SK-N-SH (cell line): ENCODE measurements at regions not wholly inside any gene's neighbourhood (a gene's known extent, or its start where the extent isn't known, plus 50 kb on each side); places are given as distances from the start of the nearest gene placed in this dataset.

ENCODE experiments used
- CTCF ChIA-PET: fragments of 300-600, 350-600 bp; formaldehyde crosslinking; extraction: SDS; loops from one replicate; lab custom pipeline; 2021; lab: Yijun Ruan, JAX
- POLR2A ChIA-PET: fragments of 350-600 bp; sonication (Branson Sonifier 250); formaldehyde crosslinking; extraction: SDS; loops from one replicate; lab custom pipeline; 2020; ENCODE audit warnings: antibody characterized with exemption, inconsistent platforms; lab: Yijun Ruan, JAX
- DNase-seq: peaks from one replicate; pipeline ENCODE4 v3.0.0; 2012
- H2AFZ ChIP-seq: fragments of 200-600 bp; sonication (generic); 2 replicates; pipeline ENCODE4 v1.8.1; 2016; ENCODE audit warnings: antibody characterized with exemption, mild to moderate bottlenecking, low read depth
- H3F3A ChIP-seq: fragments of 200-600 bp; sonication (generic); replicated peaks from 2 replicates; pipeline ENCODE3; 2016; ENCODE audit warnings: antibody characterized with exemption, mild to moderate bottlenecking; ENCODE audit not compliant: insufficient read depth
- H3K27ac ChIP-seq, 2 experiments: fragments of 200-500 bp in 1 of 2; fragments of 200-600 bp in 1 of 2; sonication (Bioruptor generic) in 1 of 2; sonication (generic), shearing (Covaris generic) in 1 of 2; 2 replicates each; pipeline versions ENCODE4 v1.5.1 to v1.6.1; 2014 to 2016; ENCODE audit warnings: low read depth in 2 of 2, inconsistent platforms in 1 of 2, low read length in 1 of 2, mild to moderate bottlenecking in 1 of 2, mixed read lengths in 1 of 2
- H3K27me3 ChIP-seq: fragments of 200-600 bp; sonication (generic), shearing (Covaris generic); 2 replicates; pipeline ENCODE4 v1.6.1; 2016; ENCODE audit warnings: mixed run types; ENCODE audit not compliant: insufficient read depth
- H3K36me3 ChIP-seq, 2 experiments: fragments of 200-500 bp in 1 of 2; fragments of 200-600 bp in 1 of 2; sonication (Bioruptor generic) in 1 of 2; sonication (generic) in 1 of 2; replicated peaks in 1 of 2; 2 replicates each; pipeline versions ENCODE3 to v1.5.1; 2014 to 2016; ENCODE audit warnings: low read length in 1 of 2, mild to moderate bottlenecking in 1 of 2; ENCODE audit not compliant: insufficient read depth in 2 of 2, control insufficient read depth in 1 of 2
- H3K4me1 ChIP-seq, 2 experiments: fragments of 200-500 bp in 1 of 2; fragments of 200-600 bp in 1 of 2; sonication (Bioruptor generic) in 1 of 2; sonication (generic), shearing (Covaris generic) in 1 of 2; 2 replicates each; pipeline versions ENCODE4 v1.5.1 to v1.6.1; 2014 to 2016; ENCODE audit warnings: low read depth in 1 of 2, low read length in 1 of 2, mixed run types in 1 of 2; ENCODE audit not compliant: insufficient read depth in 2 of 2, control insufficient read depth in 1 of 2
- H3K4me2 ChIP-seq: fragments of 200-600 bp; sonication (generic), shearing (Covaris generic); 2 replicates; pipeline ENCODE4 v1.6.1; 2017; ENCODE audit warnings: mixed run types
- H3K4me3 ChIP-seq, 2 experiments: fragments of 200-500 bp in 1 of 2; fragments of 200-600 bp in 1 of 2; sonication (Bioruptor generic) in 1 of 2; sonication (generic), shearing (Covaris generic) in 1 of 2; 2 replicates each; pipeline versions ENCODE4 v1.5.1 to v1.8.1; 2014 to 2016; ENCODE audit warnings: low read depth in 2 of 2, inconsistent platforms in 1 of 2, low read length in 1 of 2, mild to moderate bottlenecking in 1 of 2, mixed read lengths in 1 of 2, moderate library complexity in 1 of 2
- H3K79me2 ChIP-seq: fragments of 200-600 bp; sonication (generic); 2 replicates; pipeline ENCODE4 v1.8.1; 2017; ENCODE audit warnings: mild to moderate bottlenecking; ENCODE audit not compliant: insufficient read depth
- H3K9ac ChIP-seq: fragments of 200-600 bp; sonication (generic); 2 replicates; pipeline ENCODE4 v1.6.1; 2017; ENCODE audit warnings: mixed run types
- H3K9me2 ChIP-seq: fragments of 200-600 bp; sonication (generic); 2 replicates; pipeline ENCODE4 v1.6.1; 2017; ENCODE audit warnings: mixed run types
- H3K9me3 ChIP-seq: fragments of 200-600 bp; sonication (generic); 2 replicates; pipeline ENCODE4 v1.6.1; 2017; ENCODE audit warnings: mixed run types, mild to moderate bottlenecking, moderate library complexity
- H4K20me1 ChIP-seq: fragments of 200-600 bp; sonication (generic); 2 replicates; pipeline ENCODE4 v1.6.1; 2017; ENCODE audit warnings: mild to moderate bottlenecking, mixed run types; ENCODE audit not compliant: insufficient read depth
- CHD2 ChIP-seq: fragments of 150-350 bp; IDR thresholded peaks from 2 replicates; pipeline ENCODE4 v1.6.1; 2018; ENCODE audit warnings: low read length; ENCODE audit not compliant: partially characterized antibody
- ELF1 ChIP-seq: IDR thresholded peaks from 2 replicates; pipeline ENCODE4 v1.4.0; 2012
- FOXM1 ChIP-seq: IDR thresholded peaks from 2 replicates; pipeline ENCODE4 v1.4.0; 2012; ENCODE audit warnings: low read depth, mild to moderate bottlenecking
- GATA2 ChIP-seq: sonication (generic); formaldehyde crosslinking; IDR thresholded peaks from 2 replicates; pipeline ENCODE4 v1.5.0; 2020; ENCODE audit warnings: mild to moderate bottlenecking, missing genetic modification reagents
- MXI1 ChIP-seq: IDR thresholded peaks from 2 replicates; pipeline ENCODE4 v1.6.1; 2012; ENCODE audit warnings: mild to moderate bottlenecking, low read depth, low read length, improper control_type of control experiment
- NRF1 ChIP-seq: IDR thresholded peaks from 2 replicates; pipeline ENCODE4 v1.6.1; 2012; ENCODE audit warnings: low read depth, mild to moderate bottlenecking, low read length
- POLR2AphosphoS5 ChIP-seq: IDR thresholded peaks from 2 replicates; pipeline ENCODE4 v1.6.1; 2012; ENCODE audit warnings: low read depth, low read length
- RAD21 ChIP-seq: IDR thresholded peaks from 2 replicates; pipeline ENCODE4 v1.6.1; 2012; ENCODE audit warnings: mild to moderate bottlenecking, low read length
- RXRA ChIP-seq: IDR thresholded peaks from 2 replicates; pipeline ENCODE4 v1.4.0; 2012; ENCODE audit warnings: low read depth, mild to moderate bottlenecking, borderline replicate concordance
- SIN3A ChIP-seq: IDR thresholded peaks from 2 replicates; pipeline ENCODE4 v1.6.1; 2012; ENCODE audit warnings: low read depth, mild to moderate bottlenecking, low read length, moderate library complexity, borderline replicate concordance
- SMC3 ChIP-seq: IDR thresholded peaks from 2 replicates; pipeline ENCODE4 v1.6.1; 2012; ENCODE audit warnings: low read depth, low read length, improper control_type of control experiment
- TAF1 ChIP-seq: IDR thresholded peaks from 2 replicates; pipeline ENCODE4 v1.6.1; 2012; ENCODE audit warnings: low read depth, mild to moderate bottlenecking, low read length, moderate library complexity, borderline replicate concordance
- TCF12 ChIP-seq: IDR thresholded peaks from 2 replicates; pipeline ENCODE4 v1.4.0; 2012
- TEAD4 ChIP-seq: IDR thresholded peaks from 2 replicates; pipeline ENCODE4 v1.4.0; 2012; ENCODE audit warnings: mild to moderate bottlenecking, borderline replicate concordance; ENCODE audit not compliant: insufficient read depth
- WGBS: methylation state at CpG from one replicate; pipeline ENCODE4 v1.1.6; 2017; ENCODE audit warnings: low lambda C conversion rate; 5-methylcytosine and 5-hydroxymethylcytosine counted together
- TF ChIP-seq, protein P1 (sequence below): fragments of 150-350 bp; IDR thresholded peaks from 2 replicates; pipeline ENCODE4 v1.6.1; 2016; ENCODE audit warnings: mild to moderate bottlenecking, low read depth, low read length
- TF ChIP-seq, protein P2 (sequence below): IDR thresholded peaks from 2 replicates; pipeline ENCODE4 v1.4.0; 2012; ENCODE audit warnings: low read depth, borderline replicate concordance
- TF ChIP-seq, protein P3 (sequence below): IDR thresholded peaks from 2 replicates; pipeline ENCODE4 v1.4.0; 2012; ENCODE audit warnings: low read depth
- TF ChIP-seq, protein P4 (sequence below): IDR thresholded peaks from 2 replicates; pipeline ENCODE4 v1.6.1; 2012; ENCODE audit warnings: mild to moderate bottlenecking, low read depth, low read length, moderate library complexity
- TF ChIP-seq, protein P5 (sequence below): IDR thresholded peaks from 2 replicates; pipeline ENCODE4 v1.4.0; 2012; ENCODE audit warnings: low read depth, borderline replicate concordance

DNA sequence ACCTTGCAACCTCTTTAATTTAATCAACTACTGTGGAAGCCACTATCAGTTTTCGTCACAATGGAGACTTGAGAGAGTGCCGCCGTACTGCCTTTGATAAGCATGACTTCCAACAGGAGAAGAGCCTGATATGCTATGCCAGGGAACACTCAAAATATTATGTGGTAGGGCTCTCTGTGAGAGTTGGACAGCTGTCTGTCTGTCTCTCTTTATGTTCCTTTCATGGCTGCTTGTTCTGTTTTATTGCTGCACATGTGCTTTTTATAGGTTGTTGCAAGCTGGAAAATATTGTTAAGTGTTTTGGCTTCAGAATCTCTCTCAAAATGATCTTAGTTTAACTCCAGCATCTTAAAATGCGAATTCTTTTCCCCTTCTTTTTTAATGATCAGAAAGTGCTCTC lies 249.4 kb upstream of the RARB start:
- Histone ChIP-seq H3K9me3 (no peaks in the 10 kb centered on the region), H3K4me3 (no peak overlapping the region), H3K4me1 (peaks cover 0 to 4% of the 10 kb centered on the region in 2 experiments; a peak in 1 of 4 replicates), H3K9ac (no peak overlapping the region), H3K27me3 (no peaks in the 10 kb centered on the region), H3K9me2 (no peaks in the 10 kb centered on the region), H3K36me3 (no peaks in the 10 kb centered on the region), H3K4me2 (no peak overlapping the region), H3K27ac (no peak overlapping the region), H4K20me1 (no peaks in the 10 kb centered on the region), H3K79me2 (no peaks in the 10 kb centered on the region), H3F3A (no peaks in the 10 kb centered on the region), H2AFZ (no peak overlapping the region)
- ChIA-PET CTCF (no interaction called here), POLR2A (no interaction called here)
- TF ChIP-seq POLR2AphosphoS5 (no peak), TCF12 (no peak), SMC3 (no peak), NRF1 (no peak), FOXM1 (no peak), TAF1 (no peak), MXI1 (no peak), SIN3A (no peak), TEAD4 (no peak), CHD2 (no peak), RAD21 (no peak), RXRA (no peak), ELF1 (no peak), GATA2 (no peak)
- TF ChIP-seq, protein P1, sequence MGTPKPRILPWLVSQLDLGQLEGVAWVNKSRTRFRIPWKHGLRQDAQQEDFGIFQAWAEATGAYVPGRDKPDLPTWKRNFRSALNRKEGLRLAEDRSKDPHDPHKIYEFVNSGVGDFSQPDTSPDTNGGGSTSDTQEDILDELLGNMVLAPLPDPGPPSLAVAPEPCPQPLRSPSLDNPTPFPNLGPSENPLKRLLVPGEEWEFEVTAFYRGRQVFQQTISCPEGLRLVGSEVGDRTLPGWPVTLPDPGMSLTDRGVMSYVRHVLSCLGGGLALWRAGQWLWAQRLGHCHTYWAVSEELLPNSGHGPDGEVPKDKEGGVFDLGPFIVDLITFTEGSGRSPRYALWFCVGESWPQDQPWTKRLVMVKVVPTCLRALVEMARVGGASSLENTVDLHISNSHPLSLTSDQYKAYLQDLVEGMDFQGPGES: no peak
- TF ChIP-seq, protein P2, sequence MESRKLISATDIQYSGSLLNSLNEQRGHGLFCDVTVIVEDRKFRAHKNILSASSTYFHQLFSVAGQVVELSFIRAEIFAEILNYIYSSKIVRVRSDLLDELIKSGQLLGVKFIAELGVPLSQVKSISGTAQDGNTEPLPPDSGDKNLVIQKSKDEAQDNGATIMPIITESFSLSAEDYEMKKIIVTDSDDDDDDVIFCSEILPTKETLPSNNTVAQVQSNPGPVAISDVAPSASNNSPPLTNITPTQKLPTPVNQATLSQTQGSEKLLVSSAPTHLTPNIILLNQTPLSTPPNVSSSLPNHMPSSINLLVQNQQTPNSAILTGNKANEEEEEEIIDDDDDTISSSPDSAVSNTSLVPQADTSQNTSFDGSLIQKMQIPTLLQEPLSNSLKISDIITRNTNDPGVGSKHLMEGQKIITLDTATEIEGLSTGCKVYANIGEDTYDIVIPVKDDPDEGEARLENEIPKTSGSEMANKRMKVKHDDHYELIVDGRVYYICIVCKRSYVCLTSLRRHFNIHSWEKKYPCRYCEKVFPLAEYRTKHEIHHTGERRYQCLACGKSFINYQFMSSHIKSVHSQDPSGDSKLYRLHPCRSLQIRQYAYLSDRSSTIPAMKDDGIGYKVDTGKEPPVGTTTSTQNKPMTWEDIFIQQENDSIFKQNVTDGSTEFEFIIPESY: no peak
- TF ChIP-seq, protein P3, sequence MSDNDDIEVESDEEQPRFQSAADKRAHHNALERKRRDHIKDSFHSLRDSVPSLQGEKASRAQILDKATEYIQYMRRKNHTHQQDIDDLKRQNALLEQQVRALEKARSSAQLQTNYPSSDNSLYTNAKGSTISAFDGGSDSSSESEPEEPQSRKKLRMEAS: no peak
- TF ChIP-seq, protein P4, sequence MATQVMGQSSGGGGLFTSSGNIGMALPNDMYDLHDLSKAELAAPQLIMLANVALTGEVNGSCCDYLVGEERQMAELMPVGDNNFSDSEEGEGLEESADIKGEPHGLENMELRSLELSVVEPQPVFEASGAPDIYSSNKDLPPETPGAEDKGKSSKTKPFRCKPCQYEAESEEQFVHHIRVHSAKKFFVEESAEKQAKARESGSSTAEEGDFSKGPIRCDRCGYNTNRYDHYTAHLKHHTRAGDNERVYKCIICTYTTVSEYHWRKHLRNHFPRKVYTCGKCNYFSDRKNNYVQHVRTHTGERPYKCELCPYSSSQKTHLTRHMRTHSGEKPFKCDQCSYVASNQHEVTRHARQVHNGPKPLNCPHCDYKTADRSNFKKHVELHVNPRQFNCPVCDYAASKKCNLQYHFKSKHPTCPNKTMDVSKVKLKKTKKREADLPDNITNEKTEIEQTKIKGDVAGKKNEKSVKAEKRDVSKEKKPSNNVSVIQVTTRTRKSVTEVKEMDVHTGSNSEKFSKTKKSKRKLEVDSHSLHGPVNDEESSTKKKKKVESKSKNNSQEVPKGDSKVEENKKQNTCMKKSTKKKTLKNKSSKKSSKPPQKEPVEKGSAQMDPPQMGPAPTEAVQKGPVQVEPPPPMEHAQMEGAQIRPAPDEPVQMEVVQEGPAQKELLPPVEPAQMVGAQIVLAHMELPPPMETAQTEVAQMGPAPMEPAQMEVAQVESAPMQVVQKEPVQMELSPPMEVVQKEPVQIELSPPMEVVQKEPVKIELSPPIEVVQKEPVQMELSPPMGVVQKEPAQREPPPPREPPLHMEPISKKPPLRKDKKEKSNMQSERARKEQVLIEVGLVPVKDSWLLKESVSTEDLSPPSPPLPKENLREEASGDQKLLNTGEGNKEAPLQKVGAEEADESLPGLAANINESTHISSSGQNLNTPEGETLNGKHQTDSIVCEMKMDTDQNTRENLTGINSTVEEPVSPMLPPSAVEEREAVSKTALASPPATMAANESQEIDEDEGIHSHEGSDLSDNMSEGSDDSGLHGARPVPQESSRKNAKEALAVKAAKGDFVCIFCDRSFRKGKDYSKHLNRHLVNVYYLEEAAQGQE: no peak
- TF ChIP-seq, protein P5, sequence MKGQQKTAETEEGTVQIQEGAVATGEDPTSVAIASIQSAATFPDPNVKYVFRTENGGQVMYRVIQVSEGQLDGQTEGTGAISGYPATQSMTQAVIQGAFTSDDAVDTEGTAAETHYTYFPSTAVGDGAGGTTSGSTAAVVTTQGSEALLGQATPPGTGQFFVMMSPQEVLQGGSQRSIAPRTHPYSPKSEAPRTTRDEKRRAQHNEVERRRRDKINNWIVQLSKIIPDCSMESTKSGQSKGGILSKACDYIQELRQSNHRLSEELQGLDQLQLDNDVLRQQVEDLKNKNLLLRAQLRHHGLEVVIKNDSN: no peak
- DNase-seq: no peak
- WGBS: 68% methylated on average over 4 of the region's 4 CpGs
